ENCODE measurements at regions not wholly inside any gene's neighbourhood (a gene's known extent, or its start where the extent isn't known, plus 50 kb on each side); places are given as distances from the start of the nearest gene placed in this dataset.
"Not testable (repeated sequence)": the region's sequence is repeated elsewhere in the genome, so short reads cannot be mapped to it uniquely, and the experiment has no call there.

DNA sequence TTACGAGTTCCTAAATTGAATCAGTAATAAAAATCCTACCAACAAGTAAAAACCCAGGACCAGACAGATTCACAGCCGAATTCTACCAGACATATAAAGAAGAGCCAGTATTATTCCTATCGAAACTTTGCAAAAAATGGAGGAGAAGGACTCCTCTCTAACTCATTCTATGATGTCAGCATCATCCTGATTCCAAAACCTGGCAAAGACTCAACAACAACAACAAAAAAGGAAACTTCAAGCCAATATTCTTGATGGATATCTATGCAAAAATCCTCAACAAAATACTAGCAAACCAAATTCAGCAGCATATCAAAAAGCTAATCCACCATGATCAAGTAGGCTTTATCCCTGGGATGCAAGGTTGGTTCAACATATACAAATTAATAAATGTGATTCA lies 84.6 kb upstream of the ADRB2 start:
- not testable (repeated sequence) for DNase-seq (ENCODE audit: low spot score)

DNA sequence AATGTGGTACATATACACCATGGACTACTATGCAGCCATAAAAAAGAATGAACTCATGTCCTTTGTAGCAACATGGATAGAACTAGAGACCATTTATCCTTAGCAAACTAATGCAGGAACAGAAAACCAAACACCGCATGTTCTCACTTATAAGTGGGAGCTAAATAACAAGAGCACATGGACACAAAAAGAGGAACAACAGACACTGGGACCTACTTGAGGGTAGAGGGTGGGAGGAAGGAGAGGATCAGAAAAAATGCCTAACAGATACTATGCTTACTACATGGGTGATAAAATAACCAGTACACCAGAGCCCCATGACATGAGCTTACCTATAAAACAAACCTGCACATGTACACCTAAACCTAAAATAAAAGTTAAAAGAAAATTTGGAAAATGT lies 82.0 kb upstream of the ADRB2 start:
- not testable (repeated sequence) for DNase-seq (ENCODE audit: low spot score)

DNA sequence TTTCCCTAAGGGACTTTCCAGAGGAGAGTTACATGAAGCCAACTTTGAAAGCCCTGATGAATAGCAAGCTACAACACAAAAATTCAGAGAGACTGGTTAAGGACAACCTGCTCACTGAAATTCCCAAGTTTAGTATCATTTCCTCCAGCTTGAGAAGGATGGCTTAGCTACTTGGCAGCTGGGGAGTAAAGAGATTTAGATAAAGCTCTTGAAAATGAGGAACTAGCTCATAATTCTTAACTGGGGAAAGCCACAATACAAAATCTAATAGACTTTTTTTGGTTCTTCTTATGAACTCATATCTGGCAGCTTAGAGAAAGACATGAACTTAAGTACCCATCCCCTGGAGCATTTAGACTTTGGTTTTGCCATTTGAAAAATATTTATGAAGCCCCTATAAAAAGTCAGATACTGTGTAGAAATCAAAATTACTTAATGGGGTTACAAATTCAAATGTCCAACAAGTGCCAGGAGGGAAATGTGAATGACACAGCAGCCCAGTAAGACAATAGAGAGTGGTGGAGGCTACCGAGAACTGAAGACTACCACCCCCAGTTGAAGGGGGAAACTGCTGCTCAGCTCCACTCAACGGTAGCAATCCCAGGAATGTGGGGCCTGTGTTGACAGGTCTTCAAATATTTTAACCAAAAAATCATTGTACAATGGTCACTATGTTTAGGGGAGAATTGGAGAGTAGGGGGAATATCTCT lies 79.4 kb upstream of the ADRB2 start:
- DNase-seq (ENCODE audit: low spot score) = no peak

DNA sequence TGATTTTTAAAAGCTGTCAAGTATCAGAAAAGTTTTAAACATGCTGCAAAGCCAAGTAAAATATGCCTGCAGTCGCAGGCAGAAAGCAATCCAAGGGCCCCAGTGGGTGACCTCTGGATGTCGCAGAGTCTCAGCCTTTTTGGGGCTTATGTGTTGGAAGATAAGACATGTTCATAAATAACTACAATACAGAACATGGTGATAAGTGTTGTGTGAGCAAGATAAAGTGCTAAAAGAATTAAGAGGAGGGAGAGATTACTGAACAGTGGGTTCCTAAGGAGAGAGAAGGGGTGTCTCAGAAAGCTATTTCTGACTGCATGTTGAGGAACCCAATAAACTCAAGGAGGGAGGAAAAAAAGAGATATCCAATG lies 78.9 kb upstream of the ADRB2 start:
- no peak for DNase-seq (ENCODE audit: low spot score)

DNA sequence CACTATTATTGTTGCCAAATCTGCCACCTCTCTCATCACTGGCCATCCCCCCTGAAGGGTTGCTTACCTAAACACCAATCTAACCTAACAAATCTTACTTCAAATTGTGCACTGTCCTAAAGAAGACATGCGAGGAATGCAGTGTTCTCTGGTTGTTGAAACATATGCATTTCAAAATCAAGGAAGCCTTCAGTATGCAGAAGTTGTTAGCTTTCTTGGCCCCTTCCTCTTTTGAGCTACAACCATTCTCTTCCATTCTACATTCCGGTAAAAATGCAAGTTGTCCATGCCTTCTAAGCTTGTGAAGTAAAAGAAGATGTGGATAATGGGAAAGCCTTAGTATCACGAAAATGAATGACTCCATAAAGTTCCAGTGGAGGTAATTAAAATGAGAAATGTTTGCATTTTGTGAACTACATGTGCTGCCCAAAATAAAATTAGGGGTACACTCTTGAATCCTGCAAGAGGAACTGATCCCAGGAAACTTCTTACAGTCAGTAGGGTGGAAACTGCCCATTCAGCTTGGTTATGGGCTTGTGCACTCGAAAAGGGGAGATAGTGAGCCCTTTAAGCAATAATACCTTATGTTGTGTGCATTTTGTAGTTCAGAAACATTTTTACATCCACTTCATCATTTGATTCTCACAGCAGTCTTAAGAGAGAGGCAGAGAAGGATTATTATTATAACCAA lies 77.6 kb upstream of the ADRB2 start:
- no peak for DNase-seq (ENCODE audit: low spot score)

DNA sequence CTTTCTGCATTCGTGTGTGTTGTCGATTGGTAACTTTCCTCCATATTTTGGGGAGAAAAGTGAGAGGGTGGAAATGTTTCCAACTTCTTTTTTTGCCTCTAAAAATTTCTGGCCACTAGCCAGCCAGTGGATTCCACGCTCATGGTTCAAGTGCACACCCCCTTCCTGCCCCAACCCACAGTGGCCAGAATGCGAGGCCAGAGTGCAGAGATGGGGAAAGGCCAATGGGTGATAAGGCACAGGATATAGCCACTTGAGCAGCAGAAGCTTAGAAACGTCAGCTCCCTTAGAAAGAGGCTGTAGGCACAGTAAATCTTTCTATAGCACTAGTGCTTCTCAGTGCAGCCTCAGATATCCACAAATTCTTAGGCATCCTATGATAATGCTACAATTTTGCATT lies 75.8 kb upstream of the ADRB2 start:
- DNase-seq (ENCODE audit: low spot score) = no peak

DNA sequence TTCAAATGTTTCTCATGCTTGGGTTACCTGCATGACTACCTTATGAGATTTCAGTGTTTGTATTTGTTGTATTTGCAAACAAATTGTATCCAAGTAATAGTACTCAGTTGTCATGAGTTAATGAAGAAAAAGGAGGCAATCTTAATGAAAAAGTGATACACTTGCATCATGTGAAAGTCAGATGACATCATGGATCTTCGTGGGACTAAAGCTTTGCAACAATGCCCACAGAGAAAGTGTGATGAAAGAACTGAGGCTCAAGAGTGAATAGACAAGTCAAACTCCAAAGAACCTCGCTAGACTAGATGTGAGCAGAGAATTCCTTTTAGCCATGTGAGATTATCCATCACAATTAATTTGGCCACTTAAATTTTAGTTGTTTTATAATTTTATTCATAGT lies 75.4 kb upstream of the ADRB2 start:
- DNase-seq (ENCODE audit: low spot score) = no peak

DNA sequence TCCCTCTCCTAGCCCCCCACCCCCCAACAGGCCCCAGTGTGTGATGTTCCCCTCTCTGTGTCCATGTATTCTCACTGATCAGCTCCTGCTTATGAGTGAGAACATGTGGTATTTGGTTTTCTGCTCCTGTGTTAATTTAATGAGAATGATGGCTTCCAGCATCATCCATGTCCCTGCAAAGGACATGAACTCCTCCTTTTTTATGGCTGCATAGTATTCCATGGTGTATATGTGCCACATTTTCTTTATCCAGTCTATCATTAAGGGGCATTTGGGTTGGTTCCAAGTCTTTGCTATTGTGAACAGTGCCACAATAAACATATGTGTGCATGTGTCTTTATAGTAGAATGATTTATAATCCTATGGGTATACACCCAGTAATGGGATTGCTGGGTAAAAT lies 74.0 kb upstream of the ADRB2 start:
- not testable (repeated sequence) for DNase-seq (ENCODE audit: low spot score)

DNA sequence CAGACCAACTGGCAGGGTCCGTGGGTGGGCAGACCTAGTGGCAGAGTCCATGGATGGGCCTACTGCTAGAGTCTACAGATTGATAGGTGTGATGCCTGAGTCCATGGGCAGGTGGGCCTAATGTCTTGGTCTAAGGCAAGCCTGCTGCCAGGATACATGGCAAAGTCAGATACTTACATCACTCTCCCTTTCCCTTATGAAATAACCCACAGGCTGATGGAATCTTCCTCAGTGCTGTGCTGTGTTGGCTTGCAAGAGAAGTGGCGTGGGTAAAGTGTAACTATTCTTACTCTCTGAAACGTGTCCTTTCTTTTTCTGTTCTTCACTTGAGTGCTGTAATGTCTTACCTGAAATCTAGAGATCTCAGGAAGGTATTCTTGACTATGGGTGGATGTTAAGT lies 67.3 kb upstream of the ADRB2 start:
- DNase-seq (ENCODE audit: low spot score) = no peak

DNA sequence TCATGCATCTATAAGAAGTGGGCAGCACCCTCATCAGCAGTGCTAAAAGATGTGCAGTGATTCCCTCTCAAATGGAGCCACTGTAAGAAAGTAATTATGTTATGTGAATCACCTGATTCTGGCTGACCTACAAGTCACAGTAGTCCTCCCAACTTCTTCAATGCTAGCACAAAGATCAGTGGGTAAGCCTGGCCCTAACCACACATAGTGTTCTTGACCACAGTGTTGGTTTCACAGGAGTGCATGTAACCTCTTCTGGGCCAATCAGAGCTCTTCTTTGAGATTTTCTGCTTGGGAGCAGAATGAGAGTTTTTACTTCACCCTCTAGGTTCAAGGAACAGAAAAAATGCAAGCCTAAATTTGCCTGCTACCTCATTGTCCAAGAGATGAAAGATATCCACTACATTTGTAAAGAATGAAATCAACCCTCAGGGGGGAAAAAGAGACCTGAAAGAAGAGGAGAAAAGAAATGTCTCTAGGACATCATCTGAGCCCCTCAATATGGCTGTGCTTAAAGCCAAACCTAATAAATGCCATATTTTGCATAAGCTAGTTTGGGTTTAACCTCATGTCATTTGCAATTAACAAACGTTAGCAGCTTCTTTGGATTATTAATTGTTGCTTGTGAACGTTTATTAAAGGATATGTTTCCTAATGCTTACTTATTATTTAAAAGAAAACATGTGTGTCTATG lies 65.3 kb upstream of the ADRB2 start:
- DNase-seq (ENCODE audit: low spot score) = no peak

DNA sequence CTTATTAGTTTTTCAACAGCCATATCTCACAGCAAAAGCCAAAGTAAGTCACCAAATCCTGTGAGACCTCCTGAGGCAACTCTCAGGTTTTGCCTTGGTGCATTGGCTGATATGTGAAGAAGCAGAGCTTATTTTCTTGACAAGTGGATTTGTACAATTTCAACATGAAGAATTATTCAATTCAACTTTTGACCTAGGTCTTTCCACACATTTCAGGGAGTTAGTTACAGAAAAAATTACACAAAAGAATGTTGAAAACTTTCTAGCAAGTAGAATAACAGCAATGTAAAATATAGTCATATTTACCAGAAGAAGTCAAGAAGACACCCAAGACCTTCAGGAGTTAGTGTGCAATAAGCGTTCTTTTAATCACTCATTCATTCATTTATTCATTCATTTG lies 62.4 kb upstream of the ADRB2 start:
- DNase-seq (ENCODE audit: low spot score) = no peak

DNA sequence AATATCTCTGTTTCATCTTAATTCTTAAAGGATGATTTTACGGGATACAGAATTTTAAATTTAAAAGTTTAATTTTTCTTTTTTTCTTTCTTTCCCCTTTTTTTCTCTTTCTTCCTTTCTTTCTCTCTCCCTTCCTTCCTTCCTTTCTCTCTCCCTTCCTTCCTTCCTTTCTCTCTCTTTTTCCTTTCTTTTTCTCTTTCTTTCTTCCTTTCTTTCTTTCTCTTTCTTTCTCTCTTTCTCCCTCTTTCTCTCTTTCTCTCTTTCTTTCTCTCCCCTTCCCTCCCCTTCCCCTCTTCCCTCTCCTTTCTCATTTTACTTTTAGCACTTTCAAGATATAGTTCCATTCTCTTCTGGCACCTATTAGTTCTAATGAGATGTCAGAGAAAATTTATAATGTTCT lies 61.4 kb upstream of the ADRB2 start:
- DNase-seq (ENCODE audit: low spot score) = no peak

DNA sequence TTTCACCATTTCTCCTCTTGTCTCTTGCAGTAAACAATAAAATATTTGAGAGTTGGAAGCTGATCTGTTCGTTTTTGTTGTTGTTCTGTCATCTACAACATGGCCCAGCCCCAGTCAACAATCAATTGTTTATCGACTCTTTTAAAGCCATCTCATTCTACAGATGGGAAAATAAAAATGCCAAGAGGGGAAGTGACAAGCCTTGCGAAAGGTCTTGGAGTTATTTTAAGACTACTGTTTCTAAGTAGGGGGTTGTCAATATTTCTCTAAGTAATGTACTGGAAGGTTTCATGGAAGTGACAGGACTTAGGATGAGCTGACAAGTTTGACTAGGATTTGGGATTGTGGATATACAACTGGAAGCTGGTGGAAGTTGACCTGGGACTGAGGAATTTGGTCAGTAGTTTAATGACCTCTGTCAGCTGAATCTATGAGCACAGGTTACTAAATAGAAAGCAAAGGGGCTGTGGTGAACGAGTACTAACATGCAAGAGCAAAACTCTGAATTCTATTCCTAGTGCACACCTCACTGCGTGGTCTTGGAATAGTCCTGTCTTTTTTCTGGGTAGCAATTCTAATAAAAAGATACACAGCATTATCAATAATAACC lies 57.5 kb upstream of the ADRB2 start:
- DNase-seq (ENCODE audit: low spot score) = no peak

DNA sequence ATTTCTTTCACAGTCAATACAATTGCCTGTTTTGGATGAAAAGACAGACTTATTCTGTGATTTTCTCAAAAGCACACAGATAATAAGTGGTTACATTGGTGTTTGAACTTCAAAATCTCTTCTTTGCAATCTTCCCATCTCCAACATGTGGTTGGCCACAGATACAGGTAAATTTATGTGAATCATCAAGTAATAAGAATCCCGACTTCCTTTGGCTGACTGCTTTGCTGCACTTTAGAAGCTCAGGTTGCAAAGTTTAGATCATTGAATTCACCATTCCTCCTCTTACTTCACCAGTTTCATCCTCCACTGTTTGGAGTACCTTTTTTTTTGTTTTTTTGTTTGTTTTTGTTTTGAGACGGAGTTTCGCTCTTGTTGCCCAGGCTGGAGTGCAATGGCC lies 56.5 kb upstream of the ADRB2 start:
- DNase-seq (ENCODE audit: low spot score) = no peak

DNA sequence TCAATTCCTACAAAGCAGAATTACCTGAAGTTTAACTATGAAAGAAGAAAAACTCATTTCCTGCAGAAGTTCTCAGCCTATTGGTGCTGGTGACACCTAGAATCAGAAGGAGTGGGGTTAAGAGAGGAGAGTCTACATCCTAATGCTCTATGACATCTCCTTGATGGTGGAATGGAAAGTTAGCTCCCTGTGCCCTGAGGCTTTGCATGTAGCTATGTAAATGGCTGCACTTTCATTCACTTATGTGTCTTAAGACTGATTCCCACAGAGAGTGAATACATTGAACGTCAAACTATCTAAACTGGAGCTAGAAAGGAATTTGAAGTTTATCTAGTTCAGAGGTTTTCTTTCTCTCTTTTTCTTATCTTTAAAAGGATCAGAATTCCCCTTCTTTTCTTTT lies 52.1 kb upstream of the ADRB2 start:
- no peak for DNase-seq (ENCODE audit: low spot score)

DNA sequence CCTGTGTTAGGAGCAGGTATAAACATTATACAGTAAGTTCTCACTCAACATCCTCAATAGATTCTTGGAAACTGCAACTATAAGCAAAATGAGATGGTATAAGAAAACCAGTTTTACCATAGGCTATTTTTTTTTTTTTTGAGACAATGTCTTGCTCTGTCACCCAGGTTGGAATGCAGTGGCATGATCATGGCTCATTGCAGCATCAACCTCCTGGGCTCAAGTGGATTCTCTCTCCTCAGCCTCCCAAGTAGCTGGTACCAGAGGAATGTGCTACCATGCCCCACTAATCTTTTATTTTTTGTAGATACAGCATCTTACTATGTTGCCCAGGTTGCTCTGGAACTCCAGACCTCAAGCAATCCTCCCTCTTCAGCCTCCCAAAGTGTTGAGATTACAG lies 50.1 kb upstream of the ADRB2 start:
- no peak for DNase-seq (ENCODE audit: low spot score)
